ENCODE measurements at regions not wholly inside any gene's neighbourhood (a gene's known extent, or its start where the extent isn't known, plus 50 kb on each side); places are given as distances from the start of the nearest gene placed in this dataset.

- no peak for ATAC-seq
- no peaks in the 10 kb centered on the region for H3K9me2 ChIP-seq (ENCODE audit: insufficient read depth)
- intact Hi-C loops (cut with micrococcal nuclease), result no loop called here
- CTCF ChIA-PET, result no interaction called here
- no TSS peak for BruUV-seq (replicated peaks)
- TF ChIP-seq POLR2A (IDR thresholded peaks at IDR 0.05; ENCODE audit: borderline replicate concordance, extremely low read depth, insufficient read depth, insufficient read length) (no peak), SRF (IDR thresholded peaks at IDR 0.05; ENCODE audit: low read depth) (no peak), POLR2AphosphoS5 (IDR thresholded peaks at IDR 0.05; ENCODE audit: low read depth, low read length) (no peak), ATF3 (IDR thresholded peaks at IDR 0.05) (no peak), CEBPB (IDR thresholded peaks at IDR 0.05; ENCODE audit: low read depth) (no peak)
- TF ChIP-seq, protein P1, sequence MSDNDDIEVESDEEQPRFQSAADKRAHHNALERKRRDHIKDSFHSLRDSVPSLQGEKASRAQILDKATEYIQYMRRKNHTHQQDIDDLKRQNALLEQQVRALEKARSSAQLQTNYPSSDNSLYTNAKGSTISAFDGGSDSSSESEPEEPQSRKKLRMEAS (IDR thresholded peaks at IDR 0.05), result no peak
- DNase-seq (ENCODE audit: low read depth, low spot score), result no peak
- H3K27ac ChIP-seq (ENCODE audit: low read depth, low read length), result no peak overlapping the region
- no peak overlapping the region for H3K4me3 ChIP-seq (replicated peaks in 1 of 2; ENCODE audit: low read depth in 1 of 2, low read length in 2 of 2)
- H3K4me2 ChIP-seq (ENCODE audit: low read length), result no peak overlapping the region
- H3K4me1 ChIP-seq (ENCODE audit: control insufficient read depth in 1 of 2, insufficient read depth in 2 of 2, low read length in 2 of 2), result no peaks in the 10 kb centered on the region
- H3K9me3 ChIP-seq (ENCODE audit: control insufficient read depth in 1 of 2, insufficient read depth in 1 of 2, low read depth in 1 of 2, low read length in 2 of 2), result no peaks in the 10 kb centered on the region
- no peaks in the 10 kb centered on the region for H3K36me3 ChIP-seq (ENCODE audit: control insufficient read depth in 1 of 2, insufficient read depth in 2 of 2, low read length in 2 of 2)
- RAD21 ChIA-PET (ENCODE audit: low non-redundant PET in 1 of 2, low total read pairs in 2 of 2, uncharacterized antibody in 2 of 2, unreplicated experiment in 2 of 2), result no interaction called here
- H3K79me2 ChIP-seq (ENCODE audit: insufficient read depth, low read length), result no peaks in the 10 kb centered on the region
- H3K9ac ChIP-seq (ENCODE audit: low read length), result no peak overlapping the region
- H3K27me3 ChIP-seq (ENCODE audit: insufficient read depth, low read length), result no peaks in the 10 kb centered on the region
- H2AFZ ChIP-seq (ENCODE audit: low read depth, low read length, poor library complexity, severe bottlenecking), result no peak overlapping the region
- POLR2A ChIA-PET, result no interaction called here
- H4K20me1 ChIP-seq (ENCODE audit: insufficient read depth), result no peaks in the 10 kb centered on the region
Observed at GRCh38 chr6:8633762-8634161, 198.4 kb upstream of the SLC35B3 start.

GRCh38 chr6:8628736-8629135 is 193.4 kb upstream of the SLC35B3 start:
- H3K4me1 ChIP-seq (ENCODE audit: control insufficient read depth in 1 of 2, insufficient read depth in 2 of 2, low read length in 2 of 2), result peaks cover 3 to 15% of the 10 kb centered on the region in 2 experiments
- no peaks in the 10 kb centered on the region for H3K79me2 ChIP-seq (ENCODE audit: insufficient read depth, low read length)
- ATAC-seq (no peak), DNase-seq (ENCODE audit: low read depth, low spot score) (no peak)
- H3K9me2 ChIP-seq (ENCODE audit: insufficient read depth), result no peaks in the 10 kb centered on the region
- no peaks in the 10 kb centered on the region for H3K36me3 ChIP-seq (ENCODE audit: control insufficient read depth in 1 of 2, insufficient read depth in 2 of 2, low read length in 2 of 2)
- BruUV-seq (replicated peaks), result no TSS peak
- H3K9ac ChIP-seq (ENCODE audit: low read length), result no peak overlapping the region
- CTCF ChIA-PET, result no interaction called here
- no peak overlapping the region for H2AFZ ChIP-seq (ENCODE audit: low read depth, low read length, poor library complexity, severe bottlenecking)
- no peak overlapping the region for H3K4me3 ChIP-seq (replicated peaks in 1 of 2; ENCODE audit: low read depth in 1 of 2, low read length in 2 of 2)
- TF ChIP-seq ZBTB33 (IDR thresholded peaks at IDR 0.05; ENCODE audit: extremely low read depth, insufficient replicate concordance, low read length) (no peak), ELF1 (IDR thresholded peaks at IDR 0.05; ENCODE audit: borderline replicate concordance, low read depth) (no peak), SP1 (IDR thresholded peaks at IDR 0.05; ENCODE audit: low read depth) (no peak), FOSL1 (IDR thresholded peaks at IDR 0.05; ENCODE audit: low read depth) (no peak), ZNF274 (IDR thresholded peaks at IDR 0.05; ENCODE audit: low read depth, low read length) (no peak), POLR2AphosphoS5 (IDR thresholded peaks at IDR 0.05; ENCODE audit: low read depth, low read length) (no peak)
- RAD21 ChIA-PET (ENCODE audit: low non-redundant PET in 1 of 2, low total read pairs in 2 of 2, uncharacterized antibody in 2 of 2, unreplicated experiment in 2 of 2), result no interaction called here
- H3K27me3 ChIP-seq (ENCODE audit: insufficient read depth, low read length), result no peaks in the 10 kb centered on the region
- intact Hi-C loops (cut with micrococcal nuclease), result no loop called here
- no peak overlapping the region for H3K4me2 ChIP-seq (ENCODE audit: low read length)
- no peaks in the 10 kb centered on the region for H3K9me3 ChIP-seq (ENCODE audit: control insufficient read depth in 1 of 2, insufficient read depth in 1 of 2, low read depth in 1 of 2, low read length in 2 of 2)
- no peak overlapping the region for H3K27ac ChIP-seq (ENCODE audit: low read depth, low read length)
- H4K20me1 ChIP-seq (ENCODE audit: insufficient read depth), result no peaks in the 10 kb centered on the region
- POLR2A ChIA-PET, result no interaction called here
